ENCODE measurements at regions not wholly inside any gene's neighbourhood (a gene's known extent, or its start where the extent isn't known, plus 50 kb on each side); places are given as distances from the start of the nearest gene placed in this dataset.

- TF ChIP-seq CTCF (IDR thresholded peaks at IDR 0.05) = no peak
- no peak for DNase-seq (ENCODE audit: low spot score)
- no peaks in the 10 kb centered on the region for H3K36me3 ChIP-seq
Observed at GRCh38 chrX:16526003-16526402, 124.0 kb upstream of the S100G start.

GRCh38 chrX:16528620-16529019 lies 121.3 kb upstream of the S100G start:
- TF ChIP-seq CTCF (IDR thresholded peaks at IDR 0.05) = no peak
- H3K27me3 ChIP-seq = no peaks in the 10 kb centered on the region
- H3K4me3 ChIP-seq = no peak overlapping the region
- H3K9me3 ChIP-seq = peaks cover 0 to 8% of the 10 kb centered on the region in 2 donors
- no peaks in the 10 kb centered on the region for H3K36me3 ChIP-seq
- DNase-seq (ENCODE audit: low spot score) = no peak
- H3K4me1 ChIP-seq = no peaks in the 10 kb centered on the region
- H3K27ac ChIP-seq = no peak overlapping the region

More at GRCh38 chrX:16526003-16526402, 124.0 kb upstream of the S100G start:
- no peak overlapping the region for H3K4me3 ChIP-seq
- H3K27ac ChIP-seq = no peak overlapping the region
- H3K9me3 ChIP-seq = peaks cover 0 to 8% of the 10 kb centered on the region in 2 donors
- no peaks in the 10 kb centered on the region for H3K27me3 ChIP-seq
- no peaks in the 10 kb centered on the region for H3K4me1 ChIP-seq
